ENCODE measurements at regions not wholly inside any gene's neighbourhood (a gene's known extent, or its start where the extent isn't known, plus 50 kb on each side); places are given as distances from the start of the nearest gene placed in this dataset.

- peaks cover 28% of the 10 kb centered on the region for H3K27me3 Mint-ChIP-seq (ENCODE audit: insufficient read depth)
- H3K9me3 ChIP-seq (ENCODE audit: control insufficient read depth, low read length) = no peaks in the 10 kb centered on the region
- H3K36me3 ChIP-seq (ENCODE audit: control insufficient read depth, insufficient read depth, low read length) = no peaks in the 10 kb centered on the region
- H3K4me3 ChIP-seq (ENCODE audit: low read length) = no peak overlapping the region
- no peak overlapping the region for H3K4me3 Mint-ChIP-seq
- no peaks in the 10 kb centered on the region for H3K4me1 ChIP-seq (ENCODE audit: control insufficient read depth, insufficient read depth, low read length)
- no peak for TF ChIP-seq CTCF (conservative IDR thresholded peaks at IDR 0.05)
- H3K27ac ChIP-seq (ENCODE audit: low read depth, low read length) = no peak overlapping the region
- H3K9me3 Mint-ChIP-seq = no peaks in the 10 kb centered on the region
- DNase-seq = no peak
- no peaks in the 10 kb centered on the region for H3K36me3 Mint-ChIP-seq (ENCODE audit: low read depth)
- no peak overlapping the region for H3K9ac ChIP-seq (ENCODE audit: extremely low read depth, low read length, poor library complexity, severe bottlenecking)
- WGBS, 2 experiments (ENCODE audit: insufficient coverage in 1 of 2, insufficient read length in 1 of 2) = 0 to 61% methylated on average over 1 to 6 of the region's 6 CpGs
- no peaks in the 10 kb centered on the region for H3K27me3 ChIP-seq (ENCODE audit: control insufficient read depth, insufficient read depth, low read length, poor library complexity, severe bottlenecking)
- H3K4me1 Mint-ChIP-seq = no peaks in the 10 kb centered on the region
- H3K27ac Mint-ChIP-seq = no peak overlapping the region
These were observed 284.6 kb downstream of the RNF144A start for GRCh38 chr2:7201851-7202250.

- TF ChIP-seq CTCF (conservative IDR thresholded peaks at IDR 0.05) = peak; percentile 99
- Histone ChIP-seq H3K4me1 (ENCODE audit: control insufficient read depth, insufficient read depth, low read length) (no peaks in the 10 kb centered on the region), H3K9ac (ENCODE audit: extremely low read depth, low read length, poor library complexity, severe bottlenecking) (no peak overlapping the region), H3K9me3 (ENCODE audit: control insufficient read depth, low read length) (no peaks in the 10 kb centered on the region), H3K4me3 (ENCODE audit: low read length) (no peak overlapping the region), H3K27ac (ENCODE audit: low read depth, low read length) (no peak overlapping the region), H3K27me3 (ENCODE audit: control insufficient read depth, insufficient read depth, low read length, poor library complexity, severe bottlenecking) (no peaks in the 10 kb centered on the region), H3K36me3 (ENCODE audit: control insufficient read depth, insufficient read depth, low read length) (no peaks in the 10 kb centered on the region)
- 9 to 10% methylated on average over 4 of the region's 4 CpGs for WGBS, 2 experiments (ENCODE audit: insufficient coverage in 1 of 2, insufficient read length in 1 of 2)
- Mint-ChIP-seq H3K36me3 (ENCODE audit: low read depth) (no peaks in the 10 kb centered on the region), H3K27ac (no peak overlapping the region), H3K4me1 (no peaks in the 10 kb centered on the region), H3K4me3 (no peak overlapping the region), H3K9me3 (no peaks in the 10 kb centered on the region), H3K27me3 (ENCODE audit: insufficient read depth) (peaks cover 27% of the 10 kb centered on the region)
- peak; percentile 81 for DNase-seq
These were observed 285.9 kb downstream of the RNF144A start for GRCh38 chr2:7203056-7203467.

DNA sequence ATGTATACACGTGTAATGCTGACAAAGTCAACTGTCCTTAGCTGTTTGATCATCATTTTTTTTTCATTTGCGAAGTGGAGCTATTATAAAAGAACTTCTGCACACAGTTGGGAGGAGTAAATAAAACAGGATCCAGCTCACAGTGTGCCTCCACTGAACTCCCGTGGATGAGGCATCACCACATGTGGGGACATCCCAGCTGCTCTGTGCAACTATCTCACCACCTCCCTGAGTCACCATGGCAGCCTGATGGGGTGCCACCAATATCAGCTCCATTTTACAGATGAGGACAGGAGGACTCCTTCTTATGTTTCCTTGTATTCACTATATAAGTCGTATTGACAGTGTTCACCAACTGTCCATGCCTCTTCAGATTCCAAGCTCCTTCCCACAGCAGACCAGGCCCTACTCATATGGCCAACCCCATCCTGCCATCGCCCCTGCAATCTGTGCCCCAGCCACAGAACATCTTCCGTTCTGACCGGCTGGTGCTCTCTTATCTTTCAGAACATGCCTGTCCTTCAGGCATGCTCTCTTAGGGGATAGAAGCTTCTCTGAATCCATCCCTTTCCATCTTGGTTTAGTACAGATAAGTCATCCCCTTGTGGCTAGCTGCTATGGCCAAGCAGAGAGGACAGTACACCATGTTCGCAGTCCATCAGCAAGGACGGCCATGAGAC, 288.1 kb downstream of the RNF144A start:
- Mint-ChIP-seq H3K4me1 (peaks cover 7% of the 10 kb centered on the region), H3K4me3 (no peak overlapping the region), H3K27me3 (ENCODE audit: insufficient read depth) (peaks cover 11% of the 10 kb centered on the region), H3K27ac (no peak overlapping the region), H3K9me3 (no peaks in the 10 kb centered on the region), H3K36me3 (ENCODE audit: low read depth) (no peaks in the 10 kb centered on the region)
- Histone ChIP-seq H3K9me3 (ENCODE audit: control insufficient read depth, low read length) (no peaks in the 10 kb centered on the region), H3K9ac (ENCODE audit: extremely low read depth, low read length, poor library complexity, severe bottlenecking) (no peak overlapping the region), H3K4me3 (ENCODE audit: low read length) (no peak overlapping the region), H3K36me3 (ENCODE audit: control insufficient read depth, insufficient read depth, low read length) (no peaks in the 10 kb centered on the region), H3K27me3 (ENCODE audit: control insufficient read depth, insufficient read depth, low read length, poor library complexity, severe bottlenecking) (no peaks in the 10 kb centered on the region), H3K27ac (ENCODE audit: low read depth, low read length) (no peak overlapping the region), H3K4me1 (ENCODE audit: control insufficient read depth, insufficient read depth, low read length) (no peaks in the 10 kb centered on the region)
- WGBS, 2 experiments (ENCODE audit: insufficient coverage in 1 of 2, insufficient read length in 1 of 2) = 90 to 94% methylated on average over 8 to 9 of the region's 9 CpGs
- TF ChIP-seq CTCF (conservative IDR thresholded peaks at IDR 0.05) = no peak
- DNase-seq = no peak

Measured in endodermal cell (in vitro differentiated cells).